Gastrocnemius medialis (tissue), 4 donors: ENCODE measurements at regions not wholly inside any gene's neighbourhood (a gene's known extent, or its start where the extent isn't known, plus 50 kb on each side); places are given as distances from the start of the nearest gene placed in this dataset.
"Not testable (repeated sequence)": the region's sequence is repeated elsewhere in the genome, so short reads cannot be mapped to it uniquely, and the experiment has no call there.

Source experiments
- ATAC-seq, 2 donors: fragments of 150-250 bp; one replicate each; pipeline ENCODE4 v1.9.1; 2016
- DNase-seq, 2 donors: peaks; one replicate each; pipeline ENCODE4 v3.0.0-alpha.2; 2019
- H3K27ac ChIP-seq, 4 donors: fragments of 200-600 bp; sonication (generic); 1 replicate in 1 of 4; 2 replicates in 3 of 4; pipeline ENCODE4 v1.5.1; 2016 to 2018; ENCODE audit warnings: mild to moderate bottlenecking in 2 of 4, moderate library complexity in 1 of 4
- H3K27me3 ChIP-seq, 3 donors: fragments of 200-600 bp; sonication (generic) in 2 of 3; 1 replicate in 1 of 3; 2 replicates in 2 of 3; pipeline versions ENCODE4 v1.5.1 to v1.6.0; 2016 to 2019; ENCODE audit warnings: mild to moderate bottlenecking in 1 of 3, moderate library complexity in 1 of 3
- H3K36me3 ChIP-seq, 2 donors: fragments of 200-600 bp; sonication (generic) in 1 of 2; one replicate each; pipeline ENCODE4 v1.5.1; 2017 to 2018
- H3K4me1 ChIP-seq, 2 donors: fragments of 200-600 bp; sonication (generic) in 1 of 2; one replicate each; pipeline ENCODE4 v1.5.1; 2016 to 2017; ENCODE audit warnings: mild to moderate bottlenecking in 2 of 2
- H3K4me3 ChIP-seq, 4 donors: fragments of 200-600 bp; sonication (generic) in 3 of 4; 1 replicate in 1 of 4; 2 replicates in 3 of 4; pipeline ENCODE4 v1.5.1; 2016 to 2019; ENCODE audit warnings: mild to moderate bottlenecking in 2 of 4
- H3K9me3 ChIP-seq, 3 donors: fragments of 200-600 bp; sonication (generic) in 2 of 3; 1 replicate in 1 of 3; 2 replicates in 2 of 3; pipeline ENCODE4 v1.5.1; 2016 to 2019
- CTCF ChIP-seq, 5 experiments: fragments of 450-650 bp in 3 of 5; fragments of 200-600 bp in 2 of 5; sonication (generic) in 2 of 5; IDR thresholded peaks in 4 of 5; conservative IDR thresholded peaks in 1 of 5; 1 replicate in 4 of 5; 2 replicates in 1 of 5; pipeline ENCODE4 v1.5.1; 2016 to 2019; ENCODE audit warnings: antibody characterized with exemption in 5 of 5, mild to moderate bottlenecking in 3 of 5, moderate library complexity in 3 of 5
- POLR2A ChIP-seq, 2 donors: fragments of 450-650 bp; IDR thresholded peaks; one replicate each; pipeline ENCODE4 v1.6.1; 2017; ENCODE audit warnings: antibody characterized with exemption in 2 of 2, mild to moderate bottlenecking in 2 of 2, moderate library complexity in 2 of 2
- in situ Hi-C, 4 donors: fragments of 200-750 bp; cut with MboI; loops; one replicate each; pipeline versions ENCODE4 v1.15.0 to v1.8.0; 2017; ENCODE audit warnings: low sequenced_read_pairs in 4 of 4
- intact Hi-C: fragments of 100-400 bp; cut with DNase I; formaldehyde crosslinking; loops from one replicate; pipeline ENCODE4 v1.15.1; 2023; ENCODE audit warnings: low total_unique reads

DNA sequence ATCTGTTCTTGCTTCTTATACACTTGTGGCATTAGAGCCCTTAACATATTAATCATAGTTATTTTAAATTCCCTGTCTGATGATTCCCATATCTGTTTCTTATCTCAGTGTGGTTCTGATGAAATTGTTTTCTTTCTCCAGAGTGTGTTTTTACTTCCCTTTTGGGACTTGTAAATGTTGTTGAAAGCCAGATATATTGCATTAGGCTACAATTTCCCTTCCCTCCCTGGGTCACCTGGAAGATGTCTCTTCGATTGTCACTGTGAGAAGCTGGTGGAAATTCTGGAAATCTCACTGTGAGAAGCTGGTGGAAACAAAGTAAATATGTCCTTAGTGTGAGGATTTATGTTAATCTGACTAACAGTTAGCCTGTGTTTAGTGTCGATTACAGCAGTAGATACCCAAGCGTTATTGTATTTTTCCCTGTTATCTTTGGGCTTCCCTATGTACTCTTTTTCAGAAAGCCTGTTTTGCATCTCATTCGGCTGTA, 717.3 kb downstream of the TRHDE start:
- Histone ChIP-seq H3K4me1 (no peaks in the 10 kb centered on the region), H3K27ac (no peak overlapping the region), H3K36me3 (no peaks in the 10 kb centered on the region), H3K4me3 (no peak overlapping the region), H3K9me3 (no peaks in the 10 kb centered on the region), H3K27me3 (no peaks in the 10 kb centered on the region)
- TF ChIP-seq CTCF (IDR thresholded peaks at IDR 0.05 in 4 of 5, conservative IDR thresholded peaks at IDR 0.05 in 1 of 5) (no peak), POLR2A (IDR thresholded peaks at IDR 0.05) (no peak)
- in situ Hi-C loops (no loop called here), intact Hi-C loops (no loop called here)
- ATAC-seq (no peak), DNase-seq (no peak)

- H3K4me3 ChIP-seq, DNase-seq, intact Hi-C loops, H3K27me3 ChIP-seq, H3K4me1 ChIP-seq, H3K36me3 ChIP-seq, H3K27ac ChIP-seq, in situ Hi-C loops, H3K9me3 ChIP-seq, ATAC-seq: not testable (repeated sequence)
Observed at GRCh38 chr12:72995029-72995428, 722.9 kb downstream of the TRHDE start.

DNA sequence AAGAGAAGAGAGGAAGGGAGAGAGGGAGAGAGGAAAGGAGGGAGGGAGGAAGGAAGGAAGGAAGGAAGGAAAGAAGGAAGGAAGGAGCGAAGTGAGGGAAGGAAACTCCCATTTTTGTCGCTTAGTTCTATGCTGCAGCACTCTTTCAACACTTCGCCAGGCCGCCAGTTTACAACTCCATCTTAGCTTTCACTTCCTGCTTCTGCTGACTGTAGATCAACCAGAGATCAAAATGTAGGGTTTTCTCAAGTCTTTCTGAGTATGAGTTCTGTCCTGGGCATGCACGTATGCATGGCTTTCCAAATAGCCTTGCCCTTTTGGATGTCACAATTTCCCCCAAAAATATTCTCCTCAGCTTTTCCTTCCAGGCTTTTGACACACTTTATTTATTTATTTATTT, 723.4 kb downstream of the TRHDE start:
- no peak overlapping the region for H3K4me3 ChIP-seq
- H3K27me3 ChIP-seq, result no peaks in the 10 kb centered on the region
- no peaks in the 10 kb centered on the region for H3K36me3 ChIP-seq
- no peak for DNase-seq
- no peaks in the 10 kb centered on the region for H3K4me1 ChIP-seq
- in situ Hi-C loops, result no loop called here
- no peak for TF ChIP-seq CTCF (IDR thresholded peaks at IDR 0.05 in 4 of 5, conservative IDR thresholded peaks at IDR 0.05 in 1 of 5)
- TF ChIP-seq POLR2A (IDR thresholded peaks at IDR 0.05), result no peak
- no peaks in the 10 kb centered on the region for H3K9me3 ChIP-seq
- intact Hi-C loops, result no loop called here
- no peak for ATAC-seq
- H3K27ac ChIP-seq, result no peak overlapping the region

- intact Hi-C loops, H3K4me1 ChIP-seq, H3K27ac ChIP-seq, H3K36me3 ChIP-seq, ATAC-seq, H3K27me3 ChIP-seq, H3K9me3 ChIP-seq, DNase-seq, H3K4me3 ChIP-seq, in situ Hi-C loops: not testable (repeated sequence)
Observed at GRCh38 chr12:73001806-73002205, 729.6 kb downstream of the TRHDE start.

DNA sequence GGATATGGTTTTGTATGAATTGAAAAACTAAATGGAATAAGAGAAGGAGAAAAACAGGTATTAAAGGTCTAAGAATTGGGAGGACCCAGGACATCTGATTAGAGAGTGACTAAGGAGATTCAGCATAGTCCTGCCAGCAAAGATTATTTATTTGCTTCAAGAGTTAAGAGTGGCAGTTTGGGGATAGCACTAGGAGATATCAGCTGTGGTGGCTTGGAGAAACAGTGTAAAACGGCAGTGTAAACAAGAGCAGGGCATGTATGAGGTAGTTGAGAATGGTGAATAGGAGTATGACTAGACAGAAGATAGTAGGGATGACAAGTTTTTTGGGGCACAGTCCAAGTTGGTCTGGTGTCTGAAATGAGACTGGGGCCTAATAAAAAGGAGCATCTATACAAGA, 730.3 kb downstream of the TRHDE start:
- H3K27me3 ChIP-seq, H3K4me1 ChIP-seq, H3K27ac ChIP-seq, H3K9me3 ChIP-seq, DNase-seq, H3K36me3 ChIP-seq, intact Hi-C loops, in situ Hi-C loops, H3K4me3 ChIP-seq, ATAC-seq: not testable (repeated sequence)

GRCh38 chr12:73009138-73009834, 737.1 kb downstream of the TRHDE start:
- H3K36me3 ChIP-seq, H3K4me1 ChIP-seq, H3K9me3 ChIP-seq, H3K27ac ChIP-seq, ATAC-seq, H3K4me3 ChIP-seq, DNase-seq, intact Hi-C loops, in situ Hi-C loops, H3K27me3 ChIP-seq: not testable (repeated sequence)

GRCh38 chr12:73017981-73018380, 745.8 kb downstream of the TRHDE start:
- in situ Hi-C loops, result no loop called here
- TF ChIP-seq POLR2A (IDR thresholded peaks at IDR 0.05) (no peak), CTCF (IDR thresholded peaks at IDR 0.05 in 4 of 5, conservative IDR thresholded peaks at IDR 0.05 in 1 of 5) (no peak)
- no peaks in the 10 kb centered on the region for H3K4me1 ChIP-seq
- intact Hi-C loops, result no loop called here
- DNase-seq, result no peak
- H3K36me3 ChIP-seq, result no peaks in the 10 kb centered on the region
- no peaks in the 10 kb centered on the region for H3K9me3 ChIP-seq
- H3K4me3 ChIP-seq, result no peak overlapping the region
- ATAC-seq, result no peak
- H3K27ac ChIP-seq, result no peak overlapping the region
- no peaks in the 10 kb centered on the region for H3K27me3 ChIP-seq
